ENCODE measurements at regions not wholly inside any gene's neighbourhood (a gene's known extent, or its start where the extent isn't known, plus 50 kb on each side); places are given as distances from the start of the nearest gene placed in this dataset.

- TF ChIP-seq CTCF (IDR thresholded peaks at IDR 0.05; ENCODE audit: insufficient read depth, low read depth, low read length) (peak; percentile 18), EZH2 (IDR thresholded peaks at IDR 0.05; ENCODE audit: insufficient read depth, low read length) (no peak)
Observed at GRCh38 chrX:137194164-137194563, 160.4 kb upstream of the GPR101 start.
